Kidney (tissue), 13 donors: ENCODE measurements at regions not wholly inside any gene's neighbourhood (a gene's known extent, or its start where the extent isn't known, plus 50 kb on each side); places are given as distances from the start of the nearest gene placed in this dataset.

Source experiments
- DNase-seq, 5 donors: peaks; one replicate each; pipeline ENCODE4 v3.0.0-alpha.2; 2013 to 2020
- FAIRE-seq: peaks from 2 replicates; lab custom pipeline; 2012; peaks lifted over from hg19 to GRCh38; lab: Jason Lieb, UNC
- H3K27ac ChIP-seq, 2 donors: one replicate each; pipeline ENCODE4 v1.7.0; 2013; ENCODE audit warnings: low read depth in 2 of 2, low read length in 2 of 2, inconsistent platforms in 1 of 2
- H3K27me3 ChIP-seq: one replicate; pipeline ENCODE4 v1.7.1; 2013; ENCODE audit warnings: low read length, inconsistent platforms; ENCODE audit not compliant: control insufficient read depth, insufficient read depth
- H3K36me3 ChIP-seq, 3 donors: one replicate each; pipeline versions ENCODE4 v1.7.0 to v1.7.1; 2013; ENCODE audit warnings: low read length in 3 of 3, control low read depth in 1 of 3, inconsistent platforms in 1 of 3; ENCODE audit not compliant: insufficient read depth in 3 of 3, control insufficient read depth in 2 of 3
- H3K4me1 ChIP-seq, 3 donors: one replicate each; pipeline versions ENCODE4 v1.7.0 to v1.7.1; 2013; ENCODE audit warnings: low read length in 3 of 3, inconsistent platforms in 1 of 3, low read depth in 1 of 3; ENCODE audit not compliant: control insufficient read depth in 2 of 3, insufficient read depth in 2 of 3
- H3K4me3 ChIP-seq, 3 donors: one replicate each; pipeline versions ENCODE4 v1.7.0 to v1.8.1; 2013; ENCODE audit warnings: low read length in 3 of 3, control low read depth in 1 of 3, inconsistent platforms in 1 of 3
- H3K9ac ChIP-seq, 3 donors: one replicate each; pipeline versions ENCODE4 v1.7.0 to v1.7.1; 2013; ENCODE audit warnings: low read length in 3 of 3, control low read depth in 1 of 3, inconsistent platforms in 1 of 3
- H3K9me3 ChIP-seq, 3 donors: one replicate each; pipeline versions ENCODE4 v1.7.0 to v1.7.1; 2013; ENCODE audit warnings: low read length in 3 of 3, control low read depth in 1 of 3, inconsistent platforms in 1 of 3; ENCODE audit not compliant: control insufficient read depth in 2 of 3, insufficient read depth in 1 of 3
- CTCF ChIP-seq: IDR thresholded peaks from 3 replicates; pipeline ENCODE4 v1.5.1; 2012; ENCODE audit warnings: mild to moderate bottlenecking, moderate library complexity, borderline replicate concordance; ENCODE audit not compliant: insufficient read depth; ENCODE audit errors: extremely low read depth
- intact Hi-C: fragments of 100-400 bp; cut with DNase I; formaldehyde crosslinking; loops from one replicate; pipeline ENCODE4 v1.11.1; 2022
- donor health status: control.
- donor health status: control.
- donor health status: control.
- donor health status: control.
- donor health status: control.
- donor health status: DM: yes; HTN: yes; CAD: no.
- donor health status: Normal renal cell carcinoma (clear cell type).

- FAIRE-seq (no peak), DNase-seq (peak in 1 of 5 donors; percentile 5)
- TF ChIP-seq CTCF, result no peak
- Histone ChIP-seq H3K27ac (no peak overlapping the region), H3K4me3 (no peak overlapping the region), H3K27me3 (no peaks in the 10 kb centered on the region), H3K9me3 (peaks cover 0 to 4% (median 0%) of the 10 kb centered on the region in 3 donors), H3K4me1 (no peaks in the 10 kb centered on the region), H3K9ac (no peak overlapping the region), H3K36me3 (no peaks in the 10 kb centered on the region)
- intact Hi-C loops, result no loop called here
Measured at GRCh38 chr3:13711911-13712650, 163.2 kb downstream of the FBLN2 start.

- Histone ChIP-seq H3K36me3 (no peaks in the 10 kb centered on the region), H3K9ac (no peak overlapping the region), H3K4me3 (no peak overlapping the region), H3K4me1 (no peaks in the 10 kb centered on the region), H3K27ac (no peak overlapping the region), H3K27me3 (no peaks in the 10 kb centered on the region), H3K9me3 (peaks cover 0 to 8% (median 0%) of the 10 kb centered on the region in 3 donors)
- no peak for TF ChIP-seq CTCF
- DNase-seq, result peak in 3 of 5 donors; percentile 0 to 15 (median 4)
- intact Hi-C loops, result no loop called here
- no peak for FAIRE-seq
Measured at GRCh38 chr3:13710251-13710650, 161.3 kb downstream of the FBLN2 start.

GRCh38 chr3:13709706-13710105, 160.8 kb downstream of the FBLN2 start:
- no peak for FAIRE-seq
- Histone ChIP-seq H3K9me3 (peaks cover 0 to 8% (median 0%) of the 10 kb centered on the region in 3 donors), H3K27ac (no peak overlapping the region), H3K36me3 (no peaks in the 10 kb centered on the region), H3K4me3 (no peak overlapping the region), H3K9ac (no peak overlapping the region), H3K27me3 (no peaks in the 10 kb centered on the region), H3K4me1 (no peaks in the 10 kb centered on the region)
- no peak for TF ChIP-seq CTCF
- intact Hi-C loops, result no loop called here
- peak in 2 of 5 donors; percentile 7 to 18 for DNase-seq
